ENCODE measurements at regions not wholly inside any gene's neighbourhood (a gene's known extent, or its start where the extent isn't known, plus 50 kb on each side); places are given as distances from the start of the nearest gene placed in this dataset.

DNA sequence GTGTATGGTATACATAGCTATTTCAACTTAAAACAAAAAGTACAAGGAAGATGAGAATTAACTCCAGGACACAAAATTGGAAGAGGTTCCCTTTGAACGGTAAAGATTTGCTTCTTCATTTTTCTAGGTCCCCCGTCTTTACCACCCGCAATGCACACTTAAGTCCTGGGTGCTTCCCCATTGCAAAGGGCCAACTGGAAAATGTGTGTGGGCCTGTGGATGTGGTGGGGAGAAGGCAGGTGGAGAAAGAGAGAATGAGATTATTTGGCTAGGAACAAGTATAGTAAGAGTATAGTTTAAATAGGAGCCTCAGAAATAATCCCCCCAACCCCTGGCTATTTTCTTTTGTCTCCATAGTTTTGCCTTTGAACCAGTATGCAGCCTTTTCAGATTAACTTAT, 115.4 kb downstream of the HLX start:
- Histone ChIP-seq H3K4me1 (no peaks in the 10 kb centered on the region), H3K4me3 (no peak overlapping the region), H3K27me3 (no peaks in the 10 kb centered on the region), H3K36me3 (replicated peaks in 1 of 2; ENCODE audit: insufficient read depth in 1 of 2, low read depth in 2 of 2) (no peaks in the 10 kb centered on the region), H3K9me3 (no peaks in the 10 kb centered on the region), H3K27ac (no peak overlapping the region)
- intact Hi-C loops (cut with DNase I), result no loop called here
- TF ChIP-seq, protein P1, sequence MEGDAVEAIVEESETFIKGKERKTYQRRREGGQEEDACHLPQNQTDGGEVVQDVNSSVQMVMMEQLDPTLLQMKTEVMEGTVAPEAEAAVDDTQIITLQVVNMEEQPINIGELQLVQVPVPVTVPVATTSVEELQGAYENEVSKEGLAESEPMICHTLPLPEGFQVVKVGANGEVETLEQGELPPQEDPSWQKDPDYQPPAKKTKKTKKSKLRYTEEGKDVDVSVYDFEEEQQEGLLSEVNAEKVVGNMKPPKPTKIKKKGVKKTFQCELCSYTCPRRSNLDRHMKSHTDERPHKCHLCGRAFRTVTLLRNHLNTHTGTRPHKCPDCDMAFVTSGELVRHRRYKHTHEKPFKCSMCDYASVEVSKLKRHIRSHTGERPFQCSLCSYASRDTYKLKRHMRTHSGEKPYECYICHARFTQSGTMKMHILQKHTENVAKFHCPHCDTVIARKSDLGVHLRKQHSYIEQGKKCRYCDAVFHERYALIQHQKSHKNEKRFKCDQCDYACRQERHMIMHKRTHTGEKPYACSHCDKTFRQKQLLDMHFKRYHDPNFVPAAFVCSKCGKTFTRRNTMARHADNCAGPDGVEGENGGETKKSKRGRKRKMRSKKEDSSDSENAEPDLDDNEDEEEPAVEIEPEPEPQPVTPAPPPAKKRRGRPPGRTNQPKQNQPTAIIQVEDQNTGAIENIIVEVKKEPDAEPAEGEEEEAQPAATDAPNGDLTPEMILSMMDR (IDR thresholded peaks at IDR 0.05), result no peak
- ATAC-seq (no peak), DNase-seq (no peak)
- WGBS, 2 donors, result 79% methylated on average over 3 of the region's 3 CpGs

DNA sequence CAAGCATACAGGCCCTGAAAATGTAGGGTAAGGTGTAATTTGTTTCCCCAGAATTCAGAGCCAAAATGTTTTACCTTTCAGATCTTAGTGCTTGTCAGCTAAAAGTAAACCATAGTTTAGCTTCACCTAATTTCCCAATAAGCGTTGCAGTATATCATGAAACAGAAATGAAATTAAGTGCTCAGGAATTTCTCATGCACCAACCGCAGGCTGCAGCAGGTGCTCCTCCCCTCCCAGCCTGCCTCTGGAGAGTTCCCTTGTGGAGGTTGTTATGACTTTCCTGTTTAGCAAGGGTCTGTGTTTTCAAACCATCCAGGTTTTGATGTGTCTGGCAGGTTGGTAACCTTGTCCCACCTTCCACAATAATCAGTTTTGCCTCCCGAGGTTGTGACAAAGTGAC, 118.5 kb downstream of the HLX start:
- H3K9me3 ChIP-seq, result no peaks in the 10 kb centered on the region
- intact Hi-C loops (cut with DNase I), result no loop called here
- H3K27ac ChIP-seq, result no peak overlapping the region
- DNase-seq (no peak), ATAC-seq (no peak)
- no peaks in the 10 kb centered on the region for H3K27me3 ChIP-seq
- WGBS, 2 donors, result 57 to 75% methylated on average over 3 of the region's 3 CpGs
- H3K4me1 ChIP-seq, result no peaks in the 10 kb centered on the region
- H3K36me3 ChIP-seq (replicated peaks in 1 of 2; ENCODE audit: insufficient read depth in 1 of 2, low read depth in 2 of 2), result no peaks in the 10 kb centered on the region
- no peak overlapping the region for H3K4me3 ChIP-seq
- TF ChIP-seq POLR2A (IDR thresholded peaks at IDR 0.05), result no peak
- TF ChIP-seq, protein P1 (IDR thresholded peaks at IDR 0.05), result no peak

DNA sequence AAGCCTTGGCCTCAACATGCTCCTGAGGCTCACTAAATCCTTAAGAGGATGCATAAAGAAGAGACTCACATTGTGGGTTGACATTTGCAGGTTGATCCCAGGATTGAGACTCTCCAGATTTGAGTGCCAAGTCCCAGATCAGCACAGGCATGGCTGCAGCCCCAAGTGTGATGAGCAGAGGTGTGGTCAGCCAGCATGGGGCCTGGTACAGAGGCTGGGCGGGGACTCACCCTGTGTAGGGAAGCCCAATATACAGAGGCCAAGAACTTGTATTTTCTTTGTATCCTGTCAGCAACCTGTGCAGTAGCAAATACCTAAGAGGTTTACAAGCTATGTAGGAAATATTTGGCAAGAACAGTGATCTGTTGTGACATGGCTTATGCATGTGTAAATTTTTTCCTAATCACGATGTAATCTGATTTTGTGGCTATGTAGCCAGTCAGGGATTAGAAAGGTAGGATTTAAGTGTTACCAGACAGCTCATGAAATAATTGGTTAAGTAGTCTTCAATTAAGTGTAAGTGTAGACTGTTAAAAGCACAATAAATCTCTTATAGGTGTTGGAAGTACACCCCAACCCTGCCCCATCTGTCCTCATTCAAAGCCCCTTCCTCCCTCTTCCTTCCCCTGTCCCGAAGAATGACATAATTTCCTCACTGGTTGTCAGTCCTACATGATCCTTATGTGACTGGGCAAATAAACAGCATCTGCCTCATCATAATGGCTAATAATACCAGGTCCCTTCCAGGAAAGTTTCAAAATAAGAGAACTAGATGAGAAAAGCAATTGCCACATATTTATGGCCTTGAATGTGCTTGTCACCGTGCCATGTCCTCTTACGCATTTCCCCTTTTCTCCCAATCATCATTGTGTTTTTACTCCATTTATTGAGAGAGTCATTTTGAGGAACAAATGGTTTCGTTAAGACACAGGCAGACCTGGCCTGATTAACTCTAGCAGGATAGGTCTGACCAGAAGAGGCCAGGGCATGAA, 120.9 kb downstream of the HLX start:
- intact Hi-C loops (cut with DNase I), result no loop called here
- DNase-seq (peak in 2 of 4 donors; percentile 9 to 71), ATAC-seq (peak; percentile 35)
- no peak for TF ChIP-seq POLR2A (IDR thresholded peaks at IDR 0.05)
- TF ChIP-seq, protein P1 (IDR thresholded peaks at IDR 0.05), result no peak
- Histone ChIP-seq H3K4me3 (no peak overlapping the region), H3K27ac (no peak overlapping the region), H3K36me3 (replicated peaks in 1 of 2; ENCODE audit: insufficient read depth in 1 of 2, low read depth in 2 of 2) (no peaks in the 10 kb centered on the region), H3K9me3 (no peaks in the 10 kb centered on the region), H3K27me3 (no peaks in the 10 kb centered on the region), H3K4me1 (no peaks in the 10 kb centered on the region)
- 47 to 53% methylated on average over 6 of the region's 6 CpGs for WGBS, 2 donors

DNA sequence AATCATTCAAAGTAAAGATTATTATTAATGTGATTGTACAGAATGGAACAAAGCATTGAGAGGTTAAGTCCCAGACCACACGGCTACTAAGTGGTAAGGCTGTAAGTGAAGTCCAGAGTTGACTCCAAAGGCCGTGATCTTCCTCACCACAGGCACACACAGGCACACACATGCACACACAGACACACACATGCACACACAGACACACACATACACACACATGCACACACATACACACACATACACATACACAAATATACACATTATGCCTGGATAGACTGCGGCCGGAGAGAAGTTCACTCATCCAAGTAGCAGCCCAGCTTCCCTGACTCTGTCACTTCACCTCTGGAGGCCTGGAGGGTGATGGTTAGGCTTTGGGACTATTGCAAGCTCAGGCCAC, 121.9 kb downstream of the HLX start:
- Histone ChIP-seq H3K27ac (no peak overlapping the region), H3K27me3 (no peaks in the 10 kb centered on the region), H3K4me1 (no peaks in the 10 kb centered on the region), H3K9me3 (no peaks in the 10 kb centered on the region), H3K36me3 (replicated peaks in 1 of 2; ENCODE audit: insufficient read depth in 1 of 2, low read depth in 2 of 2) (no peaks in the 10 kb centered on the region), H3K4me3 (no peak overlapping the region)
- 78 to 81% methylated on average over 4 of the region's 4 CpGs for WGBS, 2 donors
- DNase-seq (no peak), ATAC-seq (no peak)
- TF ChIP-seq POLR2A (IDR thresholded peaks at IDR 0.05), result no peak
- TF ChIP-seq, protein P1 (IDR thresholded peaks at IDR 0.05), result no peak
- intact Hi-C loops (cut with DNase I), result no loop called here

DNA sequence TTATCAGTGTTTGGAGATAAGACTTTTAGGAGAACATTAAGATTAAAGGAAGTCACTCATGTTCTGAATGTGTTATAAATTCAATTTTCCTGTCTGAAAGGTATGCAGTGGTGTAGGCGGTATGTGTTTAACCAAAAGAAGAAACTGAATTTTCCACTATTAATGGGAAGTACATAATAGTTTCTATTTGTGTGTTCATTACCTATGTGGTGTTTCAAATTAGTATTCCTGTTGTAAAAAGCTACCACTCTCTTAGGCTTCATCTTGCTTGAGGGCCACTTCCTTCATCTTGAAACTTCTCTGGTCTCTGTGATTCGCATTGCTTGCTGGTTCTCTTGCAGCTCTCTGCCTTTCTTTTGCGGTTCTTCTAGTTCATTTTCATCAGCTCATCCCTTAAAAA, 123.4 kb downstream of the HLX start:
- Histone ChIP-seq H3K4me1 (no peaks in the 10 kb centered on the region), H3K27me3 (no peaks in the 10 kb centered on the region), H3K27ac (no peak overlapping the region), H3K9me3 (no peaks in the 10 kb centered on the region), H3K4me3 (no peak overlapping the region), H3K36me3 (replicated peaks in 1 of 2; ENCODE audit: insufficient read depth in 1 of 2, low read depth in 2 of 2) (no peaks in the 10 kb centered on the region)
- DNase-seq, result no peak
- ATAC-seq, result no peak
- 84 to 86% methylated on average over 3 of the region's 3 CpGs for WGBS, 2 donors
- TF ChIP-seq, protein P1 (IDR thresholded peaks at IDR 0.05), result no peak
- no peak for TF ChIP-seq POLR2A (IDR thresholded peaks at IDR 0.05)
- intact Hi-C loops (cut with DNase I), result no loop called here

Data from body of pancreas (tissue), 4 donors.